Astrocyte (in vitro differentiated cells and primary cell): ENCODE measurements at regions not wholly inside any gene's neighbourhood (a gene's known extent, or its start where the extent isn't known, plus 50 kb on each side); places are given as distances from the start of the nearest gene placed in this dataset.

Experiments used
- DNase-seq: peaks from one replicate; pipeline ENCODE4 v3.0.0-alpha.2; 2010; ENCODE audit warnings: low read depth
- FAIRE-seq: peaks from 2 replicates; lab custom pipeline; 2011; peaks lifted over from hg19 to GRCh38; lab: Jason Lieb, UNC
- H2AFZ ChIP-seq: 2 replicates; pipeline ENCODE4 v1.6.0; 2012; ENCODE audit warnings: low read depth, low read length, inconsistent platforms
- H3K27ac ChIP-seq: 2 replicates; pipeline ENCODE4 v1.5.1; 2011; ENCODE audit warnings: low read depth, low read length, inconsistent platforms
- H3K27me3 ChIP-seq: 2 replicates; pipeline ENCODE4 v1.6.0; 2011; ENCODE audit warnings: low read length, inconsistent platforms; ENCODE audit not compliant: insufficient read depth
- H3K36me3 ChIP-seq: 2 replicates; pipeline ENCODE4 v1.5.1; 2011; ENCODE audit warnings: low read length, inconsistent platforms; ENCODE audit not compliant: insufficient read depth
- H3K4me1 ChIP-seq: 2 replicates; pipeline ENCODE4 v1.5.1; 2011; ENCODE audit warnings: low read length, inconsistent platforms; ENCODE audit not compliant: insufficient read depth
- H3K4me2 ChIP-seq: 2 replicates; pipeline ENCODE4 v1.6.0; 2012; ENCODE audit warnings: low read length, inconsistent platforms
- H3K4me3 ChIP-seq: 2 replicates; pipeline ENCODE4 v1.5.1; 2011; ENCODE audit warnings: low read depth, mild to moderate bottlenecking, low read length, inconsistent platforms; ENCODE audit not compliant: insufficient read depth
- H3K79me2 ChIP-seq: 2 replicates; pipeline ENCODE4 v1.6.0; 2012; ENCODE audit warnings: mild to moderate bottlenecking, low read length, inconsistent platforms; ENCODE audit not compliant: insufficient read depth
- H3K9ac ChIP-seq: 2 replicates; pipeline ENCODE4 v1.6.0; 2012; ENCODE audit warnings: mild to moderate bottlenecking, low read length, inconsistent platforms
- H3K9me3 ChIP-seq: 2 replicates; pipeline ENCODE4 v1.5.1; 2012; ENCODE audit warnings: low read depth, mild to moderate bottlenecking, low read length, inconsistent platforms; ENCODE audit not compliant: insufficient read depth
- H4K20me1 ChIP-seq: 2 replicates; pipeline ENCODE4 v1.6.0; 2012; ENCODE audit warnings: low read length, inconsistent platforms; ENCODE audit not compliant: insufficient read depth
- H3K27ac Mint-ChIP-seq: one replicate; pipeline ENCODE4 v1.8.0; 2021; ENCODE audit warnings: mild to moderate bottlenecking, mixed read lengths; ENCODE audit not compliant: unreplicated experiment
- H3K27me3 Mint-ChIP-seq: one replicate; pipeline ENCODE4 v1.8.0; 2021; ENCODE audit warnings: low read depth, mixed read lengths; ENCODE audit not compliant: unreplicated experiment
- H3K36me3 Mint-ChIP-seq: one replicate; pipeline ENCODE4 v1.8.0; 2021; ENCODE audit warnings: low read depth, mixed read lengths; ENCODE audit not compliant: unreplicated experiment
- H3K4me1 Mint-ChIP-seq: one replicate; pipeline ENCODE4 v1.8.0; 2021; ENCODE audit warnings: low read depth, mixed read lengths; ENCODE audit not compliant: unreplicated experiment
- H3K4me3 Mint-ChIP-seq: one replicate; pipeline ENCODE4 v1.8.0; 2021; ENCODE audit warnings: mild to moderate bottlenecking, moderate library complexity, mixed read lengths; ENCODE audit not compliant: unreplicated experiment
- H3K9me3 Mint-ChIP-seq: one replicate; pipeline ENCODE4 v1.8.0; 2021; ENCODE audit warnings: mild to moderate bottlenecking, mixed read lengths; ENCODE audit not compliant: unreplicated experiment
- CTCF ChIP-seq: IDR thresholded peaks from 2 replicates; pipeline ENCODE4 v1.5.1; 2011; ENCODE audit warnings: low read depth, mild to moderate bottlenecking, inconsistent platforms, low read length, moderate library complexity; ENCODE audit not compliant: insufficient read depth
- EZH2 ChIP-seq: IDR thresholded peaks from 2 replicates; pipeline ENCODE4 v1.6.1; 2012; ENCODE audit warnings: mild to moderate bottlenecking, low read length, inconsistent platforms; ENCODE audit not compliant: insufficient read depth

DNA sequence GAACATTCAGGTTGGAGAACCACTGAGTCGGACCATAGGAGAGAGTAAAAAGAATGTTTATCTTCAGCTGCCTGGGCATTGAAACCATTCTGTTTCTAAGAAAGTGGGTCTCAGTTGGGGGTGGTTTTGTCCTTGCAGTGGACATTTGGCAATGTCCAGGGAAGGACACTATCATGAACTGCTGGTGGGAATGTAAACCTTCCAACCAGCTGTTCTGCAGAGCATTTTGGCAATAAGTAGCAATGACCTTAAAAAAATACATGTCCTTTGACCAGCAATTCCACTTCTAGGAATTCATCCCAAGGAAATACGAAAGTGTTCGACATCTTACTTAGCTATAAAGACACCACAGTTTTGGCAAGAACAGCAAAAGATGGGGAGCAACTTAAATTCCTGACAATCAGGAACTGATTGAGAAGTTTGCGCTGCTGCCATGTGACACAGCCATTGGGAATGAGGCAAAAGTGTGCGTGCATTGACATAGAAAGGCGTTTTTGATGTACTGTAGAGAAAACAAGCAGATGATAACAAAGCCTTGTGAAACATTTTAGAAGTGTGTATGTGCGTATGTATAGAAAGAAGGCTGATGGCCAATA, 82.9 kb upstream of the MAP1LC3B2 start:
- H2AFZ ChIP-seq = no peak overlapping the region
- H3K4me3 ChIP-seq = no peak overlapping the region
- Mint-ChIP-seq H3K27ac (no peak overlapping the region), H3K4me3 (no peak overlapping the region), H3K4me1 (no peaks in the 10 kb centered on the region), H3K27me3 (peaks cover 12% of the 10 kb centered on the region), H3K36me3 (peaks cover 2% of the 10 kb centered on the region), H3K9me3 (peaks cover 24% of the 10 kb centered on the region)
- no peaks in the 10 kb centered on the region for H3K4me1 ChIP-seq
- no peak overlapping the region for H3K4me2 ChIP-seq
- FAIRE-seq = no peak
- DNase-seq = no peak
- no peak overlapping the region for H3K9ac ChIP-seq
- H3K27ac ChIP-seq = no peak overlapping the region
- H3K9me3 ChIP-seq = peaks cover 4% of the 10 kb centered on the region
- H3K36me3 ChIP-seq = no peaks in the 10 kb centered on the region
- H3K27me3 ChIP-seq = peaks cover 3% of the 10 kb centered on the region
- H4K20me1 ChIP-seq = no peaks in the 10 kb centered on the region
- TF ChIP-seq CTCF = no peak
- no peak for TF ChIP-seq EZH2
- no peaks in the 10 kb centered on the region for H3K79me2 ChIP-seq

- no peaks in the 10 kb centered on the region for H3K4me1 ChIP-seq
- TF ChIP-seq EZH2 = no peak
- TF ChIP-seq CTCF = no peak
- H3K9ac ChIP-seq = no peak overlapping the region
- Mint-ChIP-seq H3K27me3 (peaks cover 19% of the 10 kb centered on the region), H3K36me3 (peaks cover 2% of the 10 kb centered on the region), H3K4me3 (no peak overlapping the region), H3K4me1 (no peaks in the 10 kb centered on the region), H3K27ac (no peak overlapping the region), H3K9me3 (peaks cover 17% of the 10 kb centered on the region)
- no peaks in the 10 kb centered on the region for H4K20me1 ChIP-seq
- H3K27me3 ChIP-seq = peaks cover 3% of the 10 kb centered on the region
- no peak overlapping the region for H2AFZ ChIP-seq
- no peak overlapping the region for H3K4me3 ChIP-seq
- FAIRE-seq (no peak), DNase-seq (no peak)
- peaks cover 4% of the 10 kb centered on the region for H3K9me3 ChIP-seq
- no peak overlapping the region for H3K27ac ChIP-seq
- H3K79me2 ChIP-seq = no peaks in the 10 kb centered on the region
- no peak overlapping the region for H3K4me2 ChIP-seq
- H3K36me3 ChIP-seq = no peaks in the 10 kb centered on the region
Observed at GRCh38 chr12:116478243-116478773, 80.9 kb upstream of the MAP1LC3B2 start.

GRCh38 chr12:116480210-116480810, 78.9 kb upstream of the MAP1LC3B2 start:
- no peak overlapping the region for H3K27ac Mint-ChIP-seq
- FAIRE-seq (no peak), DNase-seq (no peak)
- no peak for TF ChIP-seq CTCF
- no peak for TF ChIP-seq EZH2
- H3K9me3 ChIP-seq = peaks cover 4% of the 10 kb centered on the region
- H3K36me3 ChIP-seq = no peaks in the 10 kb centered on the region
- H2AFZ ChIP-seq = no peak overlapping the region
- H4K20me1 ChIP-seq = no peaks in the 10 kb centered on the region
- peaks cover 13% of the 10 kb centered on the region for H3K9me3 Mint-ChIP-seq
- H3K4me2 ChIP-seq = no peak overlapping the region
- H3K4me3 Mint-ChIP-seq = no peak overlapping the region
- no peak overlapping the region for H3K9ac ChIP-seq
- peaks cover 2% of the 10 kb centered on the region for H3K36me3 Mint-ChIP-seq
- no peak overlapping the region for H3K4me3 ChIP-seq
- no peaks in the 10 kb centered on the region for H3K4me1 Mint-ChIP-seq
- H3K4me1 ChIP-seq = no peaks in the 10 kb centered on the region
- peaks cover 3% of the 10 kb centered on the region for H3K27me3 ChIP-seq
- no peaks in the 10 kb centered on the region for H3K79me2 ChIP-seq
- H3K27ac ChIP-seq = no peak overlapping the region
- H3K27me3 Mint-ChIP-seq = peaks cover 22% of the 10 kb centered on the region
